GM19455 (cell line): ENCODE measurements at regions not wholly inside any gene's neighbourhood (a gene's known extent, or its start where the extent isn't known, plus 50 kb on each side); places are given as distances from the start of the nearest gene placed in this dataset.

ENCODE experiments used
- ATAC-seq: cut with Tn5 transposase; IDR thresholded peaks from one replicate; pipeline ENCODE4 v1.9.1; 2021; ENCODE audit not compliant: unreplicated experiment

DNA sequence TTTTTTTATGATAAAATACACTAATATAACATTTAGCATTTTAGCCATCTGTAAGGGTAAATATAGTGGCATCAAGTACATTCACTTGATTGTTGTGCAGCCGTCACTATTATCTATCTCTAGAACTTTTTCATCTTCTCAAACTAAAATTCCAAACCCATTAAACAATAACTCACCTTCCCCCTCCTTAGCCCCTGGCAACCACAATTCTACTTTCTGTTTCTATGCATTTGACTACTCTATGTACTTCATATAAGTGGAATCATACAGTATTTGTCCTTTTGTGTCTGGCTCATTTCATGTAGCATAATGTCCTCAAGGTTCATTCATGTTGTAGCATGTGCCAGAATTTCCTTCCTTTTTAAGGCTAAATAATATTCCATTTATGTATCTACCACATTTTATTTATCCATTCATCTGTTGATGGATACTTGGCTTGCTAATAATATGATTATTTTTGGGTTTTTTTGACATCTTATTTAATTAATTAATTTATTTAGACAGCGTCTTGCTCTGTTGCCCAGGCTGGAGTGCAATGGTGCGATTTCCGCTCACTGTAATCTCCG is 69.6 kb upstream of the MACF1 start:
- ATAC-seq: no peak

DNA sequence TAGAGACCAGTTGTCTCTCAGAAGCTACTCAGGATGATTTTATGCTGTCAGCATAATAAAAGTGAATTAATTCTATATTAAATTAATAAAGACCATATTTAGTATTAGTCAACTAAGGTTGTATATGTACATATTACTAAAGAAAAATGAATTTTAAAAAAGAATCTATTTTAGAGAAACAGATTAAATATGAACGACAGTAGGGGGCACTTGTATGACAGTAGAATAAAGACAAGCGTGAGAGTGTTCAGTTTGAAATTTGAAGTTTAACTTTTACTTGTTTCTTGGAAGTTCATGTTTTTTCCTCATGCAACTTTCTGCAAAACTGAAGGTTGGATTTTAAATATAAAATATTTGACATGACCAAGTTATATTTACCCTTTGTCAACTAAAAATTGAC is 67.9 kb upstream of the MACF1 start:
- no peak for ATAC-seq

DNA sequence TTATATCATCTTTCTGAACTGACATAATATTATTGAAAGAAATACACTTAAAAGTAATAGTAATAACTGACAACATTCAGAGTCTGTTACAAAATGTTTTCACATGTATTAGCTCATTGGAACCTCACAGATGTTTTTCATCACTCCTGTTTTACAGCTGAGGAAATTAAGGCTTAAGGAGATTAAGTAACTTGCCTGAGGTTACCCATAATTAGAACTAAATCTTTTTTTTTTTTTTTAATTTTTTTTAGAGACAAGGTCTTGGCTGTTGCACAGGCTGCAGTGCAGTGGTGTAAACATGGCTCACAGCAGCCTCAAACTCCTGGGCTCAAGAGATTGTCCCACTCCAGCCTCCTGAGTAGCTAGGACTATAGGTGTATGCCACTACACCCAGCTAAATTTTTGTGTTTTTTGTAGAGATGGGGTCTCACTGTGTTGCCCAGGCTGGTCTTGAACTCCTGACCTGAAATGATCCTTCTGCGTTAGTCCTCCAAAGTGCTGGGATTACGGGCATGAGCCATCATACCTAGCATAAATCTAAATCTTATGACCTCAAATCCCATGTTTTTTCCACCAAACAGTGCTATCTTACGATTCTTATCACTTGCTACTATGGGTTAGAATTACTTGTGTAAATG is 64.7 kb upstream of the MACF1 start:
- ATAC-seq: no peak

DNA sequence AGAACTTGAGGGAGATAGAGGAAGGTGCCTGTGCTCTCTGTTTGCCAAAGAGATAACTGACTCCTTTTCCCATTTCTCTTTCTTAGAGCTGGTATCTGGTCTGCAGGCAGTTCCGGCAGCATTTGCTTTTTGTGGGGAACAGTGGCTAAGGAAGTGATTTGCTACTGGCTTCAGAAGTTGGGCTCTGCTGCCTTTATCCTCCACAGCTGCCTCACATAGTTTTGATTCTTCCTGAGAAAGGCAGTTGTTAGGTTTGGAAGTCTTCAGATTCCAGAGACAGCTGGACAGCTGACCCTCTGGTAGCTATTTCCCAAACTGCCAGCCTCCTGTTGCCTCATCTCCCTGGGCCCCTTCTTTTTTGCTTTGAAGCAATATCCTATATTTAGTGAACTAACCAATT is 62.6 kb upstream of the MACF1 start:
- ATAC-seq: no peak

DNA sequence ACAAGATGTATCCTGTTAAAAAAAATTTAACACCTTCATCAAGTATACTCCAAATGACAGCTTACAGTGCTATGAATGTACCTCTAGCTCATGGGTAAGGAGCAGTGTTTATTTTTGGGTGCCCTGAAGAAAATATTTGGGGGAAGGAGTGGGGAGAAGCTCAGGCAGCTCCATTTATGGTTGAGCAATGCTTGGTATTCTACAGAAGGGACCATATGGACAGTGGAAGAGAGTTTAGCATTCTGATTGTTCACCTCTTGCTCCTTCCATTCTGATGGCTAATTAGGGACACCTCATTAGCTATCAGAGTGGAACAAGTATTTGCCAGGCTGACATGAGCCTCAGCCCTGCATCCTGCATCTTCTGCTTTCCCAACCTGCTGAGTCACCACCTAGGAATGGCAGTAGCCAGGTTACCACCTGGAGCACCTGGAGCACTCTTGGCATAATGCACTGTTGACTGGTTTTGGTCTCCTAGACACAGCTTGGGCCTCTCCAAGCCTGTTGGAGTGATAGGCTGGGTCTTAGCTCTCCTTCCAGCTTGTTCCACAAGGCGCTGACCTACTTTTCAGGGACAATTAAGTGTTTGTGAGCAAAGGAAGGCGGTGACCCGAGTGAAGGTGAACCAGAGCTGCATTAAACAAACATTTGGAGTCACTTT is 62.0 kb upstream of the MACF1 start:
- ATAC-seq: no peak

DNA sequence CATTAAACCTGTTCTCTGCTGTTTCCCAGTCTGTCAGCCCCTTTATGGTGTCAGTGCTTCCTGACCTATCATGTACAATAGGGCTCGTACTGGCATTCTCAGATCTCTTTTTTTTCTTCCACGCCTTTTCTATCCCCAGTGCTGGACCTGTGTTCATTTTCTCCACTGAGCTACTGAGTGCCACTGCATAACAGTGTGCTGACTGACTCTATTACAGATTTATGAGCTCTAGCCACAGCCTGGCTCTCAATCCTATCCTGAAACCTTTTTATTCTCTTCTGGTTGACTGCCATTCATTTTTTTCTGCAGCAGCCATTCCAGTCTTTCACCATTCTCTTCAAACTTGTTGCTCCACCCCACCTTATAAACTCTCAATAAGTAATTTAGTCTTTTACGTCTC is 59.6 kb upstream of the MACF1 start:
- ATAC-seq: no peak

DNA sequence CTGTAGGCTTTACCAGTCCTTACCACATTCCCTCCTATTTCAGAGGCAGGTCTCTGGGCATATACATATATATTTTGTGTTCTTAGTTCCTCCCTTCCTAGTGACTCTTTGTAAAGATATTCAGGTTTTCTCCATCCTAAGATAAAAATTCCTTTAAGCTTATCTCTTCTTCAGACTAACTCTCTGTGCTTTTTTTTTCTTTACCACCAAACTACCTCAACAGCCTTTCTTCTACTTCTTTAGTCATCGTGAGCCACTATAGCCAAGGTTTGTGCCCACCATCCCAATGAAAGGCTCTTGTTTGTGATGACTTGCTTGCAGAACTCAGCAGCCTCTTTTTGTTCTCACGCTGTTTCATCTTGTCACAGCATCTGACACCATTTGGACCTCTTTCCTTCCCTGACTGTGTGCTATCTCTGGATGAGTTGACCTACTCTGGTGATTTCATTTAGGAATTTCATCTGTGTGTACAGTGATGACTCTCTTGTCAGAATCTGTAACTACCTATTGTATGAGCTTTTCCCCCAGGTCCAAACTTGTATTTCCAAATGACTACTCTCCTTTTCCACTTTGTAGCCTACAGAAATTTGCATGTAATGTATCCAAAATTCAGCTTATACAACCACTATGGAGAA is 59.0 kb upstream of the MACF1 start:
- no peak for ATAC-seq

DNA sequence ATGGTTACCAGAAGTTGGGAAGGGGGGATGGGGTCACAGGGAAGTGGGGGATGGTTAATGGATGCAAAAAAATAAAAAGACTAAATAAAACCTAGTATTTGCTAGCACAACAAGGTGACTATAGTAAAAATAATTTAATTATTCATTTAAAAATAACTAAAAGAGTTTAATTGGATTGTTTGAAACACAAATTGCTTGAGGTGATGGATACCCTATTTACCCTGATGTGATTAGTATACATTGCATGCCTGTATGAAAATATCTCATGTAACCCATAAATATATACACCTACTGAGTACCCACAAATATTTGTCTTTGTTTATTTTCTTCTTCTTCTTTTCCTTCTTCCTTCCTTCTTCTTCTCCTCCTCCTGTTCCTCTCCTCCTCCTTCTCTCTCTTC is 57.8 kb upstream of the MACF1 start:
- no peak for ATAC-seq

DNA sequence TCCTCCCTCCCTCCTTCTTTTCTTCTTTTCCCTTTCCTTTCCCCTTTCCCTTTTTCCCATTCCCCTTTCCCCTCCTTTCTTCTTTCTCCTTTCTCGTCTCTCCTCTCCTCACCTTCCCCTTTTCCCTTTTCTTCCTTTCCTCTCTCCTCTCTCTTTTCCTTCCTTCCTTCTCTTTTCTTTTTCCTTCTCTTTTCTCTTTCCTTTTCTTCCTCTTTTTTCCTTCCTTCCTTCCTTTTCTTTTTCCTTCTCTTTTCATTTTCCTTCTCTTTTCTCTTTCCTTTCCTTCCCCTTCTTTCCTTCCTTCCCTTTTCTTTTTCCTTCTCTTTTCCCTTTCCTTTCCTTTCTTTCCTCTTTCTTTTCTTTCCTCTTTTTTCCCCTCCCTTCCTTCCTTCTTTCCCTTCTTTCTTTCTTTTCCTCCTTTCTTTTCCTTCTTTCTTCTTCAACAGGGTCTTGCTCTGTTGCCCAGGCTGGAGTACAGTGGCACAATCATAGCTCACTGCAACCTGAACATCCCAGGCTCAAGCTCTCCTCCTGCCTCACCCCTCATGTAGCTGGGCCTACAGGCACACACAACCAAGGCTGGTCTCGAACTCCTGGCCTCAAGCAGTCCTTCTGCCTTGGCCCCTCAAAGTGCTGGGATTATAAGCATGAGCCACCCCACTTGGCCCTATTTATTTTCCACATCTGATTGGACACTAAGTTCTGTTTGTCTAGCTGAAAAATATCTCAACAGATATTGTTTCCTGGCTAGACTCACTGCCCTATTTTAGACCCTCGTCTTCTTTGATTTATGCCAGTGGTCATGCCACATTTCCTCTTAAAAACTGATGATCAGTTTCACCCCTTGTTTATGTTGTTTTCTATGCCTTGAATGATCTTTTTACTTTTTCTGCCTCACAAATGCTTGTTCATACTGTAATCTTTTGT is 57.1 kb upstream of the MACF1 start:
- ATAC-seq: no peak

DNA sequence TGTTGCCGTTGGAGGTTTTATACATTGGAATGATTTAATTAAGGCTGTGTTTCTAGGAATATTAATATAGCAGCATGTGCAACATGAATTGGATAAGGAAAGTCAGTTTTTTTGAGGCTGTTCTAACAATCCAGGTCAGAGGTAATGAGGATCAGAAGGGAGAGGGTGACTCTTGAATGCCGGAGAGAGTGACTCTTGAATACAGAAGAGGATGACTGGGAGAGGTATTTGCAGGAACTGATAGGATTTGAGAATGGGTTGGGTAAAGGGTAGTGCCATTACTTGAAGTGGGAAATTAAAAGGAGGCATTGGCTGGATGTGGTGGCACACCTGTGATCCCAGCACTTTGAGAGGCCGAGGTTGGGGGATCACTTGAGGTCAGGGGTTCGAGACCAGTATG is 55.6 kb upstream of the MACF1 start:
- ATAC-seq: no peak

DNA sequence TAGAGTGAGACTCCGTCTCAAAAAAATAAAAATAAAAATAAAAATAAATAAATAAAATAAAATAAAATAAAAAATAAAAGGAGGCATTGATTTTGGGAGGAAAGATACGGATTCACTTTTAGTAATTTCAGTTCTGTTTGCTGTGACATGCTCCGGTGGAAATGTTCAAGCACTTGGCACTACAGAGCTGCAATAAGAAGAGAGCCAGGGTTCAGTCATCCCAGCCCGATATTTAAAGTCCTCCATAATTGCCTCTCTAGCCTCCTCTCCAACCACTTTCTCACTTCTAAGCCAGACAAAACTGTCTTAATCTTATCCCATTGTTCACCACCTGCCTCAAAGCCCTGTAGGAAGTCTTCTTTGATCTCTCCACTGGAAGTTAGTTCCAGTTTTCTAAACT is 55.0 kb upstream of the MACF1 start:
- ATAC-seq: no peak

DNA sequence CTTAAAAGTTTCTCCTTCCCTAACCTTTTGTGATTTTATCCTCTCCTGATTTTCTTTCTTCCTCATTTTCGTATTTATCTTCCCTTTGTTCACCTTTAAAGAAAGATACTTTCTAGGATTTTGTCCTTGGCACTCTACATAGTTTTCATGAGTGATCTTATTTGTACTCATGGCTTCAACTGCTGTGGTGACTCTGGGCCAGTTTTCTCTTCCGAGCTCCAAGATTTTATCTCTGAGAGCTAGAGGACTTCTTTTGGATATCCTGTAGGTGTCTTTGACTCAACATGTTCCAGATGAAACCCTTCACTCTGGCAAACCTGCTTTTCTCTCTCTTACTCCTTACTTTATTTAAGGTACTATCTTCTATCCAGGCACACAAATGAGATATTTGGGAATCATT is 53.7 kb upstream of the MACF1 start:
- ATAC-seq: no peak

DNA sequence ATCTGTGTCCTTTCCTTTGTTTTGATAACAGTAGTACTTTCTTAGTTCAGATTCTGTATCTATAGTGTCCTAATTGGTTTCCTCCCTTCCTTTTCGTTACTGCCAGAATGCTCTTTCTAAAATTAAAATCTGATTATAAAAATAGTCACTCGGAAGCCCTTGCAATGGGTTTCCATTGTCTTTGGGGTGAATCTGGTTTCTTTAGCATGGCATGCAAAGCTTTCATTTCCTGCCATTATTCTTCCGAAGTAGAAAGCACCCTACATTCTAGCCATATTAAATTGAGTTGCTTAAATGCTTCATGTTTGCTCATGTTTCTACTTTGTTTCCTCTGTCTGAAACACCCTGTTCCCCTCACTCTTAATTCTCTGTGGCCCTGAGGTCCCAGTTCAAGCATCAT is 53.2 kb upstream of the MACF1 start:
- no peak for ATAC-seq

DNA sequence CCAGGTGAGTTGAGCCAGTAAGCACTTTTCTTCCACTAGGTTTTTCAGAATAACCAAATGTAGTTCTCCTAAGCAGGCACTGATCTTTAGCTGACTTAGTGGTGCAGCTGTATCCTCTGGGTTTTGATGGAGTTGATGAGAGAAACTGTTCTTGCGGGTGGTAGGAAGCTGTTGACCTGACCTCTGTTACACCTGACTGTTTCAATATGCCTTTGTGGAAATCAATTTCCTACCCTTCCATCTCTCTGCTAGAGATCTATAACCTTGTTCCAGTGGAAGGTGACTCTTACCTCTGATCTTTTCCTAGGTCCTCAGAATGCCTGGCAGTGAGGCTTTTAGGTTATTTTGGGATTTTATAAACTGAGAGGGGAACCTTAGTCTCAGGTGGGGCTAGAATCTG is 51.6 kb upstream of the MACF1 start:
- no peak for ATAC-seq

DNA sequence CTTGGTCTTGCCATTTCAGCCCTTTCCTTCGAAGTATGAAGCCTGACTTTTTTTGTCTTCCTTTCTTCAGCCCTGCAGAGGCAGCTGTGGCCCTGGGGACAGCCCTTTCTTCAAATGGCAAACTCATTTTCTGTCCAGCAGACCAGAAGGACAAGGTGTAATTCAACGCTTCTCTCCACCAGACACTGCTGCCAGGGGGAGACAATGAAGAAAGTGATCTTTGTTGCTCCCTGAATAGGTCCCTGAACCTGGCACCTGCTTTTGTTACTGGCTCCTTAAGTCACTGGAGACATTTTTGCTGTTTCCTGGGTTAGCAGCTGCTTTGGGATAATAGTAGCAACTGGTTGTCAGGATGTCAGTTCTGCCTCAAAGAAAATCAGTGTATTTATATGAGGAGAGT is 50.8 kb upstream of the MACF1 start:
- no peak for ATAC-seq

DNA sequence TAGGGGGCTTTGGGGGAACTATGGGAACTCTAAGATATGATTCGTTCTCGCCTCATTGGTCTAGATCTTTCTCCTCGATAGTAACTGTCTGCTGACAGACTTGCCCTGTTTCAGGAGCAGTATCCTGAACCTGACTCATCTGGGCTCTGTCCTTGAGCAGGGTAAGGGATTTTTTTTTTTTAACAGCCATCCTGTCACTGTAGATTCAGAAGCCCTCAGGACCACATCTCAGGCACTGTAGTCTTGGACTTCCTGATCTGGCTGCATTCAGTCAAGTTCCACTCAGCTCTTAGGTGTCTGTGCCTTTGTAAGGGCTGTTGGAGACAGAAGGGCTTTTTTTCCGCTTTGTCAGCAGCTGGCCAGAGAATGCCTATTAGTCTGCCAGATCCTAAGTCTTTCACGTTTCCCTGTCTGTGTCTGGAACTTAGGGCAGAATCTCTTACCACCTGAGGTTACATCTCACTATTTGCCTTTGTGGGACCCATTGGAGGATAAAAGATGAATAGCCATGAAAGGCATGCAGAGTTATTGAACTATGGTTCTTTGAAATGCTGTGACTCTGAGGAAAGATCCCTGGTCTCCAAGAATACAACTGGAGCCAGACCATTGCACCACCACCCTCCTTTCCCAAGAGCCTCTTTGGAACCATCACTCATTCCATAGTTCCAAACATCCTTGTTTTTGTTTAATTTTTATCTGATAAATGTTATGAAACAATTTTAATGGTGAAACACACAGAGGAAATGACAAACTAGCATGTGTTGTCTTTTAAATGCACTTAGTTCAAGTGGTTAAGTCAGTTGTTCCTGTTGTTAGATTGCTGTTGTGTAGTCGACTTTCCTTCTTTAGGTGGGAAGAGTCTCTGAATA is 49.7 kb upstream of the MACF1 start:
- ATAC-seq: no peak
